Activated T-helper 1 cell treated with anti-CD3 and anti-CD28 coated beads, Interleukin-2, amount 50 U/mL, for 16 hours (primary cell): ENCODE measurements at regions not wholly inside any gene's neighbourhood (a gene's known extent, or its start where the extent isn't known, plus 50 kb on each side); places are given as distances from the start of the nearest gene placed in this dataset.

Source experiments
- DNase-seq, 2 donors: peaks; one replicate each; pipeline ENCODE4 v3.0.0-alpha.2; 2020; ENCODE audit warnings: low read depth in 1 of 2, low spot score in 1 of 2

DNA sequence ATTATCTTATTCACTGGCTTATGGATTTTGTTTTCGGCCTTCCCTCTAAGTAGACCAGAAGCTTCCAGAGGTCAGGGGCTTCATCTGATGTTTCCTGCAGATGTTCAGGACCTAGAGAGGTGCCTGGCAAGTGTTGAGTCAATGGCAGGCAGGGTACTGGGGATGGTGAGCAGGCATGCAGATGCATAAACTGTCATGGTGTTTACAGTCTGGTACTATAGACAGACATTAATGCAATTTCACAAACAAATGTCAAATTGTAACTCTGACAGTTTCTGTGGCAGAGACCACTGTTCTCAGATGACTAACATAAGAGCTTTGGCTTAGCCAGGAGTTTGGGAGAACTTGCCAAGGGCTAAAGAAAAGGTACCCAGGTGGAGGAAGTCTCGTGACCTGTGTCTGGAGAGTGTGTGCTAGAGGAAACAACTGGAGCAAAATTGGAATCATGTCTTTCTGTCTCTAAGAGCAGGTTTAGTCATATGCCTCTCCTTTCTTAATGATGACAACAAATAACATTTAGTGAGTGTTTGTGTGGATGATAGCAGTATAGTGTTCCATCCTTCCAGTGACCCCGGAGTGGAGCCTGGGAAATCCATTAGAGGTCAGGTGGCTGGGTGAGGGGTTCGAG, 53.7 kb upstream of the TRAK1 start:
- DNase-seq = no peak

DNA sequence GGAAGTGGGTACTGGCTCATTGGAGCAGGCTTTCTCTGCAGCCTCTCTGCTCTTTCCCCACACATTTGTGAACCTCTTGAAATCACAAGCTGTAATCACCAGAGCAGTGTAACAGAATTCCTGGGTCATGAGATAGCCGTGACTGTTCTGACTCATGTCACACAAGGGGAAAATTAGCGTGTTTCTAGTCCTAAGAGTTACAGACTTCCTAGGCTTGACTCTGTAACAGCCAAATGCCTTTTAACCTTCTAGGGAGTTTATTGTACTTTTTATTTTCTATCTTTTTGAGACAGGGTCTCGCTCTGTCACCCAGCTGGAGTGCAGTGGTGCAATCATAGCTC, 54.7 kb upstream of the TRAK1 start:
- DNase-seq = no peak

DNA sequence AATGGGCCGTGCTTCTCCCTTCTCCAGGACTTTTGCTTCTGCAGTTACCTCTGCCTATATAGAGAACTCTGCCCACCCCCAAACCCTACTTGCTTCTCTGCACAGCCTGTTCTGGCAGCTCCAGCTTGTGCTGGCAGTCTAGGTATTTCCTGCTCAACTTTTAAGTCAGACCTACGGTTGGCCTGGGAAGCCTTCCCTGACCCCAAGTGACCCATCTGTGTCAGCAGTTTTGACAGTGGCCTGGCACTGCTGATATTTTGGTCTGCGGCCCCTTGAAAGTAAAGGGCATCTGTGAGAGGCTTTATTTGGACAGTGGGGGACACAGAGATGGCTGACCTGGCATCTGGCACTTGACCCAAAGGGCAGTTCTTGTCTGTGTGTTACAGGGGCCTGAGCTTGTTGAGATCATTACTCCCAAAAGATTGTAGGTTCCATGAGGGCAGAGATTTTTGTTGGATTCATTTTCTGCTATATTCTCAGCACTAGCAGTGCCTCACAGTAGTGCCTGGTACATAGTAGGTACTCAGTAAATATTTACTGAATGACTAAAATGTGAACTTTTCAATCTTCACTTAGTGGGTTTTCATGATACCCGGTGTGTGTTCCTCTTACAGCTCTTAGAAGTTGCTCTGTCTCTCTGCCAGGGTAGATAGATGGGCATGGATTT, 55.2 kb upstream of the TRAK1 start:
- no peak for DNase-seq

DNA sequence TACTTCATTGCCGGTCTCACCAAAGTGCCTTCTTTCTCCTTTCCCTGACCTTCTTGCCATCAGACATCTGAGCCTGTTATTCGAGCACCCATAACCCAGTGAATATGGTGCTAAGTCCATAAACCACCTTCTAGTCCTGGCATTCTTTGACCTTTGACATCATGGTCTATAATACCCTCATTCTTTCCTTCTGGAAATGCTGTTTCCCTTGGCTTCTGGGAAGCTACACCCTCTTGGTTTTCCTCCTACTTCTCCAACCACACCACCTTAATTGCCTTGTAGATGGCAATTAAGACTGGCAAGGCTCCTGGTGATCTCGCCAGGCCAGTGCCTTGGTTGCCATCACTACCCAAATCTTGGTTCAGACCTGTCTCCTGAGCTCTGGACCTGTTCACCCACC, 56.1 kb upstream of the TRAK1 start:
- no peak for DNase-seq

DNA sequence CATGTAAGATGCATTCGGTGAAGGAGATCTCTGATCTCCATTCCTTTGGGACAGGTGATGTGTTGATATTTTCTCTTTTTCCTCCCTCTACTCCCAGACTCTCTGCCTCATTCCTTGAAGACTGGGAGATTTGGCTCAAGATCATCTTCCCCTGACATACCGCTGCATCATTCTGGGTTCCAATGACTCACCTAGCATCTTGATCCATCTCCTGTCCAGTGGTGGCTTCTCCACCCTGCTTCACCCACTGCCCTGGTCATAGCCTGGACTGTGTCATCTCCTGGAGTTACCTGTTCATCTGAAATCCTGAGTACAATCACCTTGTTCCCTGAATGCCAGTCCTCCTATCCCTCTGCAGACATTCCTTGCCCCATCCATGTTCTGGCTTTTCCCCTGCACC, 57.4 kb upstream of the TRAK1 start:
- DNase-seq = no peak

DNA sequence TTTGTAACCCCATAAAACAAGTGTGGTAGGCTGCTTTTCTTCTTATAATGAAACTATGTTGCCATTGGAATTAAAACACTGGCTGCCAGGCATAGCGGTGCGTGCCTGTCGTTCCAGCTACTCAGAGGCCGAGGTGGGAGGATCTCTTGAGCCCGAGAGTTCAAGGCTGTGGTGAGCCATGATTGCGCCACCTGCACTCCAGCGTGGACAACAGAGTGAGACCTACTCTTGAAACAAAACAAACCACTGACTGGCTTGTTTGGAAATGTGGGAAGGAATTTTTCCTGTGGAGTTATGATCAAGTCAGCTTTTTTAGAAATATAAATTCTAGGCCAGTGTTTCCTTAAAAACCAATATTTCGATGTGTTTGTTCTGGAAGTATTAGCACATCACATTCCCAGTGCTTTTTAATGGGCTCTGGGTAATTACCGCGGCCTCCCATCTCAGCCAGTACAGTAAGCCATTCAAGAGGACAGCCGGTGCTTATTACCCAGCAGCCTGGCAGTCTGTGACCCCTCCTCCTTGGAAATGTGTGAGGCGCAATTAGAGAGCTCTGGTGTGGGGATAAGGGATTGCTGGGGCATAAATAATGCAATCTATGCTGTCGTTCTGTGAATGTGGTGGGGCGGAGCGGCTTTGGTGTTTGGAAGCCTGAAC, 58.3 kb upstream of the TRAK1 start:
- DNase-seq = no peak

DNA sequence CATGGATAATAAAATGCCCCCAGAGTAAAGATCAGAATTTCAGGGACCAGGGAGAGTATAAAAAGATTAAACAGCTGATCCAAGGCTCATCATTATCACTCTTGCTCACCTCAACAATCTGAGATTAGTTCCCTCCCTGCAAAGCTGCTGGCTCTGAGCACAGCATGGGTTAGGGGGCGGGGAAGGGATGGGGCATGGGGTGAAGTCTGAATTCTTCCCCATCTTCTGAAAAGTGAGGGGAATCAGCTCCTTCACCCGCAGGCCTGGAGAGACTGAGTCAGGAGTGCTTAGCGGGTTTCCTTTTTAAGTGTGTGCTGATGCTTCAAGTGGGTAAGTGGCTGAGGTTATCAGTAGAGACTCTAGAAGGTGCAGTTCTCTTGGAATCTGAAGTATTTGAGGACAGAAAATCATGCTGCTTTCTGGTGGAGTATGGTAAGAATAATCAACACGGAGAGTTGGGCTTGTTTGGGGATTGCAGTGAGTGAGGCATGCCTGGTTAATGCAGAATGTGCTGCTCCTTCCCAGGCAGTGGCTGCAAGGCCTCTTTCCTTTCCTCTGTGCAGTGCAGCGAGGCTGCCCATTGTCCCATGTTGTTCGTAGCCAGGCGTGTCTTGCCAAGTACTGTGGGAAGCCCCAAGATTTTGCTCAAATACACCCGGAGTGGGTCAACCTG, 59.2 kb upstream of the TRAK1 start:
- no peak for DNase-seq

DNA sequence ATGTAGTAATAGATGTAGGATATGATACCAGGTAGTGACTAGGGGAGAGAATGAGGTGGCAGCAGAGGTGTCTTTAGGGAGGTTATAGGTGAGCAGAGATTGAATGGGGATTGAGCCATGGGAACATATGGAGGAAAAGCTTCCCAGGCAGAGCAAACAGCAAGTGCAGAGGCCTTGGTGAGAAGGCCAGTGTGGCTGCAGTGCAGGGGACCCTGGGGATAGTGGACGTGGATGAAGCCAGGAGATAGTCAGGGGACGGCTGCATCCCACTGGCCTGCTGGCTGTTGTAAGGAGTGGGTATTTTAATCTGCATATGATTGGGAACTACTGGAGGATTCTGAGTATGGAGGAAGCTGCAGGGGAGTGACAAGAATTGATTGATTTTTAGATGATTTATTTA, 62.7 kb upstream of the TRAK1 start:
- DNase-seq = no peak

DNA sequence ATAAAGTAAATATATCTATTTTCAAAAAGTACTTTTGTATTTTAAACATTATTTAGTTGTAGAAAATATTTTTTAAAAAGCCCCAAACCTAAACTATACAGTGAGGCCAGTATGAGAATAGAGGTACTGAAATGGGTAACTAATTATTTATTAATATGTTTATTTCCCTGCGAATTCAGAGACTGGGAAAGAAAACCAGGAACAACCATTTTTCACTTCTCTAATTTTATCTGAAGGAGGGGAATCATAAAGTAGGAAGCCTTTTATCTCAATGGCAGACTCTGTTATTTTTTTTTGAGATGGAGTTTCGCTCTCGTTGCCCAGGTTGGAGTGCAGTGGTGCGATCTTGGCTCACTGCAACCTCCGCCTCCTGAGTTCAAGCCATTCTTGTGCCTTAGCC, 63.6 kb upstream of the TRAK1 start:
- DNase-seq = no peak

DNA sequence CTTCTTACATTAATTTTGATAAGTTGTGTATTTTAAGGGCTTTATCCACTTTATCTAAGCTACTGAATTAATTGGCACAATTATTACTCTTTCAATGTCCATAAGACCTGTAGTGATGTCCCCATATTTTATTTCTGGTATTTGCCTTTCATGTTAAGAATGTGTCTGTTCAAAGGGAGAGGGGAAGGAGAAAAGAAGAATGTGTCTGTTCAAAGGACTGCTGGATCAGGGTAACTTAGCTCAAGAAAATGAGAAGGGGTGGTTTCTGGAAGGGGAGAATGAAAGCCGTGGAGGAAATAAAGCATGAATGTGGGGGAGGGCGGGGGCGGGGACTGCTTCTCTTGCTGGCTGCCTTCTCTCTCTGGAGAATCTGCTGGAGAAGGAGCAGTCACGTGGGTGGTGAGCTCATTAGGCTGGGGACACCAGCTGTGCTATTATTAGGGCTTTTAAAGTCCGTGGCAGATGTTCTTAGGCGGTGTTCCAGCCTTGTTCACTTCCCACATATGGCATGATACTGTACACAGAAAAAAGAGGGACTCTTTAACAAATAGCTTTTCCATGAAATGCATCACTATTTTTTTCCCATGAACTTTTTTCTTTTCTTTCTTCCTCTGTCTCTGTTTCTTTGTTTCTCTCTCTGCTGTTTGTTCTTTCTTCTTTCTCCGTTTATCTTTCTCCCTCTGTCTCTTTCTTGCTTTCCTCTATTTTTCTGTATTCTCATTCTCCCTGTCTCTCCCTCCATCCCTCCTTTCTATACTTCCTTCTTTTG, 63.7 kb upstream of the ULK4 start:
- DNase-seq = no peak

DNA sequence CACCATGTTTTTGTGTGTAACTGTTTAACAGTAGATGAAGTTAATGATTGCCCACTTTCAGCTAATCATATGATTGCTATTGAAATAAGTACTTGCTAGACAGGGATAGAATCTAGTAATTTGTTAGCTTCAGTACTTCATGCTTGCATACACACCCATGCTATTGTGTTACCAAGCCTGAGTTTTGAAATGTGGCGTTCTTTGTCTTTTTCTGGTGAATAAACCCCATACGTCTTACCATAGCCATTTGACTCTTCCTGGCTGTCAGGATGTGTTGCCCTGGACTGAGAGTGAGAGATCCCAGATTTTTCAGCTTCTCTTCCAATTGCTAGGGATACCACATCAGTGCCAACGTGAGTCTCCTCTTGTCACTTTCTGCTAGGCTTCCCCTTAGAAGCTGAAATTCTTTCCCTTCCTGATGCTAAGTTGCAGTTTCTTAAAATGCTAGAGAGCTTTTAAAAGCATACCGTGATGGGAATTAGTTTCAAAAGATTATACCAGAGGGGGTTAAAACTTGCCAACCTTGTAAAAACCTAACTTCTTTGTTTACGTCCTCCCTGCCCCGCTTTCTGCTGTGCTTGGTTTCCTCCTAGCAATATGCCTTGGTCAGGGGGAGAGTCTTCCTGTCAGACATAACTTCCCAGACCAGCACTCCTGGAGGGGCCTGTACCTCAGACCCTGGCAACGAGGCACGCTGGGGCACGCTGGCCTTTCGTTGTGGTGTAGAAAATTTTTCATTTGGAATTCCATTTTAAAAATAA, 62.9 kb upstream of the ULK4 start:
- DNase-seq = no peak

DNA sequence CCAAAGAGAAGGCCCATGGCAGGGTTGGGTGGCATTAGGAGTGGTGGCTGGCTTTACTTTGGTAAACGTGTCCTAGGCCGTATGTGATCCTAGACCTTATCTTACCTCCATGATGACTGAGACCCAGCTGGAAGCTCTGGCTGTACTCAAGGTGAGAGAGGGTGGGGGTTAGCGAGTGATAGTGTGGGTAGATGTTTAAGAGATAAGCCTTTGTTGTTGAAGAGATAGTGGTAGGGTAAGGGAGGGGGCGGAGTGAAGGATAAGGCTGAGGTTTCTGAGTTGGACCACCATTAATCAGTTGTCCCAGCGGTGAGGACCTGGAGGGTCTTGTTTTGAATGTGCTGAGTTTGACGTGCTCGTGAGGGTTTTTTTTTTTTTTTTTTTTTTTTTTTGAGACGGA, 61.5 kb upstream of the ULK4 start:
- no peak for DNase-seq

DNA sequence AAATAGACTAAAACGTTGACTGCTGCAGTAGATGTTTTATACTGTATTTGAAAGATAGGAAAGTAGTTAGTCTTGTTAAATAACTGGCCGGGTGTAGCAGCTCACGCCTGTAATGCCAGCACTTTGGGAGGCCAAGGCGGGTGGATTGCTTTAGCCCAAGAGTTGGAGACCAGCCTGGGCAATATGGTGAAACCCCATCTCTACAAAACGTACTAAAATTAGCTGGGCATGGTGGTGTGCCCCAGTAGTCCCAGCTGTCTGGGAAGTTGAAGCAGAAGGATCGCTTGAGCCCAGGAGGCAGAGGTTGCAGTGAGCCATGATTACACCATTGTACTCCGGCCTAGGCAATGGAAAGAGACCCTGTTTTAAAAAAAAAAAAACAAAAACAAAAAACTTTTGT, 60.5 kb upstream of the ULK4 start:
- DNase-seq = no peak

DNA sequence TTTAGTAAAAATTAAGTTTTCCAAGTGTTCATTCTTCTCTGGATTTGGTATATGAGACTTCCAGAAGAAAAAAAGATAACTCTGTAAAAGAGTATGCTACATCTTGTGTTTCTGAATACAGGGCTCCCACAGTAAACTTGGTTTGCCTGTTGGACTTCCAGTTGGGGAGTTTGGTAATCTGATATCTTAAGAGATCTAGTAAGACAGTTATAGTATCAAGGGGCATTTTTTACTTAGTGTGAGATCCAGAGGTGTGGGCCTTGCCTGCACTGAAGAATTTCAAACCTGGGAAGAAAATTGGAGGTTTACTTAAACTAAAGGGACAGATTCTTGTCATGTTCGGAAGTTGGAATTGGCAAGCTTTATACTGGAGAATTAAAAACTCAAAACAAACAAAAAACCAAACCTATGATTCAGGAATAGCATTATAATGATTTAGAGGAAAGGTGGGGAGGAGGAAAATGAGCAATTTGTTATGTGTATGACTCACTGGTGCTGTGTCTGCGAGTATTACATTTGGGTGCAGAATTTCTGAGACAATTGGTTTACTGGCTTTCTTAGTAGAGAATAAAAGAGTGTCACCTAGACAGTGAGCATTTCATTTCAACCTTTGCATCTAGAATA, 58.9 kb upstream of the ULK4 start:
- DNase-seq = no peak

DNA sequence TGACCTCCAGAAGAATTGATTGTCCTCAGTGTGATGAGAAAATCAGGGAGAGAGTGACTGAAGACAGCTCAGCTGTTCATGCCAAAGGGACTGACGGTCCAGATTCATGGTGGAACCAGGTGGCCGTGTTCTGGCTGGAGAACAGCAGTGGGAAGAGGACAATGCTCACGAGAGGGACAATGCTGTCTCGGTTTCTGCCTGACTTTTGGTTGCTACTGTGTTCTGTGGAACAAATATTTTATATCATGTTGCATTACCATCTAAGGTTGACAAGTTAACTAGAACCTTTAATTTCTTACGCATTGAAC, 58.0 kb upstream of the ULK4 start:
- DNase-seq = no peak

DNA sequence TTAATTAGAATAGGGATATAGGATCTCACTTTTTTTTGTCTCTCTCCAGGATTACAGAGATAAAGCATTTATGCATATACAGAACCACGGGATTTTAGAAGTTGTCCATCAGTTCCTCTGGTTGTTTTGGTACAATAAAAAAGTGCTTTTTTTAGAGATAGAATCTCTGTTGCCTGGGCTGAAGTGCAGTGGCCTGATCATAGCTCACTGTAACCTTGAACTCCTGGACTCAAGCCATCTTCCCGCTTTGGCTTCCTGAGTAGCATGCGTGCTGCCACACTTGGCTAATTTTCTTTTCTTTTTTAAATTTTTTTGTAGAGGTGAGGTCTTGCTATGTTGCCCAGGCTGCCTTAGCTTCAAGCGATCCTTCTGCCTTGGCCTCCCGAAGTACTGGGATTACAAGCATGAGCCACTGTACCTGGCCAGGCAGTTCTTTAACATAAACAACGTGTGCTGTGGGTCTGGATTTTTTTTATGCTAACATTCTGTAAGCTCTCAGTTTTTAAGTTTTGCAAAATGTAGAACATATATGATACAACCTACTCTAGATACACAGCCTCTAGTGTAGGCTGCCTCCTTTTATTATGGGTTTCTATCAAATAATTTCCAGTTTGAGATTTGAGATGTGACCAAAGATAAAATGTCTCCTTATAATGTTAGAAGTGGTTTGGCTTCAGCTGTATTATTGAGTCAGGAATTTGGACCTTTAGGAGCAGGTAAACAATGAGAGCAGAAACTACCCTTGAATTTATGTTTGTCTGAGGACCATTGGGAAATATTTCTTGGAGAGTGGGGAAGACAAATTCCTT, 57.4 kb upstream of the ULK4 start:
- DNase-seq = no peak

DNA sequence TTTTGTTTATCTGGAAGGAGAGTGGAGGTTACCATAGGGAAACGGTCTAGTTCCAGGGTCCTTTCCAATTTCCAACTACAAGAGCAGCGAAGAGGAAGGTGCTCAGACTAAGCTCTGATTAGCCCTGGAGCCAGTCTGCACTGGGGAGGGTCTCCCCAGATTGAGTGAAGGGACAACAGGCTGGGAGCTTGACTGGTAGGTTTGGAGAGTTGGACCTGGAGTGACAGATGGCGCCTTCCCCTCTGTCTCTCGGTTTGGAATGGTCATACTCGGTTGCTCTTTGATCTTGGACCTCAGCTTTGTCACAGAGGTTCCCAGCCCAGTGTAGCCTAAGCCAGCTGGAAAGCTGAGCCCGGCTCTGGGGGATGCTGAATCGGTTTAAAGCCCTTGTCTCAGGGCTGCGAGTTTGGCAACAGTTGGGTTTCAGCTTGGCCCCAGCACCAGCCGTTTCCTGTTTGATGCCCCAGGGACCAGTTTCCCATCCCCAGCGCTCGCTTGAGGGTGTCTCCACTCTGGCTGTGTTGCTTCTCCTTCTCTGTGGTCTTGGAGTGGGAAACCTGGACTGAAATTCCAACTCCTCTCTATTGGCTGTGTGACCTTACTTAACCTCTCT, 53.1 kb upstream of the ULK4 start:
- no peak for DNase-seq

DNA sequence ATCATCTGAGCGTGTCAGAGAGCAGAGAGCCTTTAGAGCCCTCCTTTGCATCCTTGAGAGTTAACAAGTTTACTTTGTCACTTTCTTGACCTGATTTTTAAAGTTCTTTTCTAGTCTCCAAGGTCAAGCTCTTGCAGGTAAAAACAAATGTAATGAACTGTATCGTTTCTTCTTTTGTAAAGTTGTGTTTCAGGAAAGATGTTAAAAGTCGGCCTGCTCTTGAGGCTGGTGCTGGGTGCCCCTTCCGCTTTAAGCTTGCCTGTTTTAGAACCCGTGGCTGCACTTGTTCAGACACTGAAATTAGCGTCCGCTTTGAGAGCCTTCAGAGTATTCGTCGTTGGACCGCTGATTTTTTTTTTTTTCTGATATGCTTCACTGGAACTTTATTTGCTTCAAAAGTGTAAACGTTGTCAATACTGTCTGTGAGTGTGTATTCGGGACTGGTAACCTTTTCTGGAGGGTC, 52.6 kb upstream of the ULK4 start:
- DNase-seq = no peak
